ENCODE measurements at regions not wholly inside any gene's neighbourhood (a gene's known extent, or its start where the extent isn't known, plus 50 kb on each side); places are given as distances from the start of the nearest gene placed in this dataset.

GRCh38 chr5:68490406-68490805, 274.9 kb downstream of the PIK3R1 start:
- TF ChIP-seq CTCF (IDR thresholded peaks at IDR 0.05; ENCODE audit: insufficient read depth, low read depth, low read length, missing control alignments) = no peak
- no peak for DNase-seq (ENCODE audit: low read depth)
- no peak overlapping the region for H3K4me3 ChIP-seq (ENCODE audit: low read depth, low read length)

GRCh38 chr5:68494771-68495170, 279.2 kb downstream of the PIK3R1 start:
- TF ChIP-seq CTCF (IDR thresholded peaks at IDR 0.05; ENCODE audit: insufficient read depth, low read depth, low read length, missing control alignments) = no peak
- H3K4me3 ChIP-seq (ENCODE audit: low read depth, low read length) = no peak overlapping the region
- no peak for DNase-seq (ENCODE audit: low read depth)

GRCh38 chr5:68499987-68500386, 284.4 kb downstream of the PIK3R1 start:
- TF ChIP-seq CTCF (IDR thresholded peaks at IDR 0.05; ENCODE audit: insufficient read depth, low read depth, low read length, missing control alignments) = no peak
- no peak overlapping the region for H3K4me3 ChIP-seq (ENCODE audit: low read depth, low read length)
- no peak for DNase-seq (ENCODE audit: low read depth)

- H3K4me3 ChIP-seq (ENCODE audit: low read depth, low read length) = no peak overlapping the region
- no peak for TF ChIP-seq CTCF (IDR thresholded peaks at IDR 0.05; ENCODE audit: insufficient read depth, low read depth, low read length, missing control alignments)
- no peak for DNase-seq (ENCODE audit: low read depth)
These were observed 285.3 kb downstream of the PIK3R1 start for GRCh38 chr5:68500813-68501212.

GRCh38 chr5:68502531-68502930, 287.0 kb downstream of the PIK3R1 start:
- no peak overlapping the region for H3K4me3 ChIP-seq (ENCODE audit: low read depth, low read length)
- TF ChIP-seq CTCF (IDR thresholded peaks at IDR 0.05; ENCODE audit: insufficient read depth, low read depth, low read length, missing control alignments) = no peak
- DNase-seq (ENCODE audit: low read depth) = no peak

- no peak overlapping the region for H3K4me3 ChIP-seq (ENCODE audit: low read depth, low read length)
- DNase-seq (ENCODE audit: low read depth) = no peak
- TF ChIP-seq CTCF (IDR thresholded peaks at IDR 0.05; ENCODE audit: insufficient read depth, low read depth, low read length, missing control alignments) = no peak
These were observed 288.8 kb downstream of the PIK3R1 start for GRCh38 chr5:68504306-68504705.
